HCT116 (cell line): ENCODE measurements at regions not wholly inside any gene's neighbourhood (a gene's known extent, or its start where the extent isn't known, plus 50 kb on each side); places are given as distances from the start of the nearest gene placed in this dataset.

Experiments
- ATAC-seq: fragments of 200-7000 bp; cut with Tn5 transposase; 2 replicates; pipeline ENCODE4 v1.9.1; 2020; ENCODE audit warnings: mild to moderate bottlenecking, moderate library complexity
- BruUV-seq: library from RNA; stranded (reverse); fragments of 400-500 nt; replicated peaks from 2 replicates; lab custom pipeline; 2021; lab: Mats Ljungman, UMichigan
- CTCF ChIA-PET: fragments of 300-600 bp; sonication (Branson Sonifier 250); formaldehyde crosslinking; loops from one replicate; lab custom pipeline; 2021; ENCODE audit warnings: antibody characterized with exemption; lab: Charles Lee
- POLR2A ChIA-PET: fragments of 300-600, 350-600 bp; sonication (Branson Sonifier 250); formaldehyde crosslinking; loops from one replicate; lab custom pipeline; 2021; ENCODE audit warnings: antibody characterized with exemption; lab: Charles Lee
- RAD21 ChIA-PET, 2 experiments: fragments of 300-600 bp; sonication (Branson Sonifier 250); formaldehyde crosslinking; loops; one replicate each; lab custom pipeline; 2023; ENCODE audit warnings: low total read pairs in 2 of 2; ENCODE audit not compliant: uncharacterized antibody in 2 of 2, unreplicated experiment in 2 of 2, low non-redundant PET in 1 of 2; lab: Charles Lee
- DNase-seq: peaks from one replicate; pipeline ENCODE4 v3.0.0-alpha.2; 2010; ENCODE audit warnings: low read depth, low spot score
- H2AFZ ChIP-seq: fragments of 200-600 bp; shearing (Covaris generic), sonication (generic); 2 replicates; pipeline ENCODE4 v1.6.1; 2017; ENCODE audit warnings: low read depth, mixed run types, mixed read lengths, antibody characterized with exemption, low read length; ENCODE audit not compliant: poor library complexity, severe bottlenecking
- H3K27ac ChIP-seq: 2 replicates; pipeline ENCODE4 v1.5.1; 2012; ENCODE audit warnings: low read depth, low read length
- H3K27me3 ChIP-seq: fragments of 200-600 bp; sonication (generic); 2 replicates; pipeline ENCODE4 v1.6.1; 2016; ENCODE audit warnings: mixed run types, low read length, mixed read lengths; ENCODE audit not compliant: insufficient read depth
- H3K36me3 ChIP-seq, 2 experiments: fragments of 200-500 bp in 1 of 2; fragments of 200-600 bp in 1 of 2; sonication (Bioruptor generic) in 1 of 2; sonication (generic) in 1 of 2; 2 replicates each; pipeline versions ENCODE4 v1.5.1 to v1.6.1; 2014 to 2016; ENCODE audit warnings: low read length in 2 of 2, inconsistent platforms in 1 of 2, mixed read lengths in 1 of 2, mixed run types in 1 of 2; ENCODE audit not compliant: insufficient read depth in 2 of 2, control insufficient read depth in 1 of 2
- H3K4me1 ChIP-seq, 2 experiments: fragments of 200-600 bp in 1 of 2; sonication (generic) in 1 of 2; 2 replicates each; pipeline versions ENCODE4 v1.5.1 to v1.6.1; 2012 to 2017; ENCODE audit warnings: low read length in 2 of 2, inconsistent platforms in 1 of 2, mild to moderate bottlenecking in 1 of 2, mixed read lengths in 1 of 2, mixed run types in 1 of 2, moderate library complexity in 1 of 2; ENCODE audit not compliant: insufficient read depth in 2 of 2, control insufficient read depth in 1 of 2
- H3K4me2 ChIP-seq: fragments of 200-600 bp; sonication (generic); 2 replicates; pipeline ENCODE4 v1.6.1; 2017; ENCODE audit warnings: mixed run types, low read length, mixed read lengths
- H3K4me3 ChIP-seq, 2 experiments: fragments of 200-600 bp in 1 of 2; sonication (generic) in 1 of 2; replicated peaks in 1 of 2; 2 replicates each; pipeline ENCODE4 v1.5.1; 2011 to 2016; ENCODE audit warnings: low read length in 2 of 2, control low read depth in 1 of 2, low read depth in 1 of 2, mild to moderate bottlenecking in 1 of 2, mixed read lengths in 1 of 2, mixed run types in 1 of 2
- H3K79me2 ChIP-seq: fragments of 200-600 bp; sonication (generic); 2 replicates; pipeline ENCODE4 v1.6.1; 2017; ENCODE audit warnings: mild to moderate bottlenecking, mixed run types, low read length, moderate library complexity, mixed read lengths; ENCODE audit not compliant: insufficient read depth
- H3K9ac ChIP-seq: fragments of 200-600 bp; sonication (generic); 2 replicates; pipeline ENCODE4 v1.6.1; 2016; ENCODE audit warnings: low read length, mixed read lengths
- H3K9me2 ChIP-seq: fragments of 200-600 bp; sonication (generic), shearing (Covaris generic); 2 replicates; pipeline ENCODE4 v1.6.1; 2017; ENCODE audit warnings: mixed run types, mild to moderate bottlenecking, moderate library complexity; ENCODE audit not compliant: insufficient read depth
- H3K9me3 ChIP-seq, 2 experiments: fragments of 200-500 bp in 1 of 2; fragments of 200-600 bp in 1 of 2; sonication (Bioruptor generic) in 1 of 2; sonication (generic) in 1 of 2; 2 replicates each; pipeline ENCODE4 v1.6.1; 2014 to 2017; ENCODE audit warnings: low read length in 2 of 2, mixed read lengths in 2 of 2, inconsistent platforms in 1 of 2, low read depth in 1 of 2, mild to moderate bottlenecking in 1 of 2, mixed run types in 1 of 2, moderate library complexity in 1 of 2; ENCODE audit not compliant: control insufficient read depth in 1 of 2, insufficient read depth in 1 of 2
- H4K20me1 ChIP-seq: fragments of 200-600 bp; sonication (generic), shearing (Covaris generic); 2 replicates; pipeline ENCODE4 v1.6.1; 2017; ENCODE audit warnings: mixed run types, mild to moderate bottlenecking, moderate library complexity; ENCODE audit not compliant: insufficient read depth
- CBX3 ChIP-seq: IDR thresholded peaks from 2 replicates; pipeline ENCODE4 v1.6.1; 2012; ENCODE audit warnings: low read depth
- CEBPB ChIP-seq: IDR thresholded peaks from 2 replicates; pipeline ENCODE4 v1.6.1; 2012; ENCODE audit warnings: low read depth
- CTCF ChIP-seq, 3 experiments: fragments of 200-600 bp in 1 of 3; sonication (generic) in 1 of 3; IDR thresholded peaks in 2 of 3; conservative IDR thresholded peaks in 1 of 3; 2 replicates each; pipeline ENCODE4 v1.5.1; 2012 to 2017; ENCODE audit warnings: low read depth in 2 of 3, low read length in 2 of 3, antibody characterized with exemption in 1 of 3, borderline replicate concordance in 1 of 3, control low read depth in 1 of 3, mild to moderate bottlenecking in 1 of 3, mixed read lengths in 1 of 3, mixed run types in 1 of 3, moderate library complexity in 1 of 3; ENCODE audit not compliant: insufficient read depth in 1 of 3
- EGR1 ChIP-seq: IDR thresholded peaks from 2 replicates; pipeline ENCODE4 v1.6.1; 2012; ENCODE audit warnings: low read depth
- ELF1 ChIP-seq: IDR thresholded peaks from 2 replicates; pipeline ENCODE4 v1.6.1; 2012; ENCODE audit warnings: low read depth, borderline replicate concordance
- EZH2 ChIP-seq: fragments of 200-600 bp; sonication (generic); IDR thresholded peaks from 2 replicates; pipeline ENCODE4 v1.6.1; 2017; ENCODE audit warnings: antibody characterized with exemption, mixed run types
- EZH2phosphoT487 ChIP-seq: fragments of 200-600 bp; IDR thresholded peaks from 2 replicates; pipeline ENCODE4 v1.6.1; 2018; ENCODE audit warnings: antibody characterized with exemption, borderline replicate concordance
- FOSL1 ChIP-seq: IDR thresholded peaks from 2 replicates; pipeline ENCODE4 v1.6.1; 2012; ENCODE audit warnings: low read depth
- POLR2AphosphoS5 ChIP-seq: IDR thresholded peaks from 2 replicates; pipeline ENCODE4 v1.6.1; 2011; ENCODE audit warnings: mild to moderate bottlenecking, low read depth, low read length, moderate library complexity
- RAD21 ChIP-seq: IDR thresholded peaks from 2 replicates; pipeline ENCODE4 v1.6.1; 2012; ENCODE audit warnings: low read depth, mild to moderate bottlenecking
- SIN3A ChIP-seq: IDR thresholded peaks from 2 replicates; pipeline ENCODE4 v1.6.1; 2012; ENCODE audit warnings: low read depth
- SP1 ChIP-seq: IDR thresholded peaks from 2 replicates; pipeline ENCODE4 v1.6.1; 2012; ENCODE audit warnings: low read depth
- SRF ChIP-seq: IDR thresholded peaks from 2 replicates; pipeline ENCODE4 v1.6.1; 2012; ENCODE audit warnings: low read depth
- TCF7L2 ChIP-seq: IDR thresholded peaks from 2 replicates; pipeline ENCODE4 v1.7.0; 2011; ENCODE audit warnings: borderline replicate concordance, inconsistent platforms; ENCODE audit not compliant: insufficient read depth, insufficient read length; ENCODE audit errors: extremely low read depth
- ZBTB33 ChIP-seq: IDR thresholded peaks from 2 replicates; pipeline ENCODE4 v1.6.1; 2011; ENCODE audit warnings: mild to moderate bottlenecking, low read length, moderate library complexity; ENCODE audit not compliant: insufficient replicate concordance; ENCODE audit errors: extremely low read depth
- ZFX ChIP-seq: fragments of 450-650 bp; IDR thresholded peaks from 2 replicates; pipeline ENCODE4 v1.6.1; 2017
- ZNF274 ChIP-seq: fragments of 200-500 bp; sonication (Bioruptor generic); IDR thresholded peaks from 2 replicates; pipeline ENCODE4 v1.6.1; 2014; ENCODE audit warnings: mild to moderate bottlenecking, low read depth, low read length, inconsistent platforms
- intact Hi-C: fragments of 100-400 bp; cut with micrococcal nuclease; formaldehyde crosslinking; loops from 2 replicates; pipeline ENCODE4 v1.10.0; 2022

GRCh38 chr5:117551236-117551635, 976.6 kb upstream of the SEMA6A start:
- H3K4me3 ChIP-seq = no peak overlapping the region
- H4K20me1 ChIP-seq = no peaks in the 10 kb centered on the region
- ChIA-PET CTCF (no interaction called here), POLR2A (no interaction called here), RAD21 (no interaction called here)
- H3K27ac ChIP-seq = no peak overlapping the region
- H3K4me2 ChIP-seq = no peak overlapping the region
- H3K9ac ChIP-seq = no peak overlapping the region
- intact Hi-C loops = no loop called here
- ATAC-seq = no peak
- H3K9me3 ChIP-seq = no peaks in the 10 kb centered on the region
- no peak overlapping the region for H2AFZ ChIP-seq
- no peaks in the 10 kb centered on the region for H3K9me2 ChIP-seq
- no peaks in the 10 kb centered on the region for H3K79me2 ChIP-seq
- BruUV-seq = no TSS peak
- no peaks in the 10 kb centered on the region; a peak in 1 of 4 replicates for H3K4me1 ChIP-seq
- no peak for TF ChIP-seq CBX3
- no peak for TF ChIP-seq ZNF274
- no peak for TF ChIP-seq TCF7L2
- H3K36me3 ChIP-seq = no peaks in the 10 kb centered on the region
- no peaks in the 10 kb centered on the region for H3K27me3 ChIP-seq
- no peak for DNase-seq

GRCh38 chr5:117547192-117547591, 972.6 kb upstream of the SEMA6A start:
- no peaks in the 10 kb centered on the region for H3K27me3 ChIP-seq
- no TSS peak for BruUV-seq
- ChIA-PET CTCF (no interaction called here), RAD21 (no interaction called here), POLR2A (no interaction called here)
- no peaks in the 10 kb centered on the region for H3K9me3 ChIP-seq
- DNase-seq (no peak), ATAC-seq (no peak)
- no peak overlapping the region for H3K9ac ChIP-seq
- no peaks in the 10 kb centered on the region for H3K36me3 ChIP-seq
- no peaks in the 10 kb centered on the region for H3K9me2 ChIP-seq
- TF ChIP-seq CEBPB (no peak), FOSL1 (no peak), EZH2phosphoT487 (no peak), TCF7L2 (no peak), CTCF (IDR thresholded peaks at IDR 0.05 in 2 of 3, conservative IDR thresholded peaks at IDR 0.05 in 1 of 3; ENCODE audit: borderline replicate concordance in 1 of 3, insufficient read depth in 1 of 3, low read depth in 2 of 3, low read length in 2 of 3) (no peak), SRF (no peak), CBX3 (no peak), SP1 (no peak), POLR2AphosphoS5 (no peak), ZBTB33 (no peak), ELF1 (no peak), SIN3A (no peak), RAD21 (no peak), ZFX (no peak), EZH2 (no peak), EGR1 (no peak), ZNF274 (no peak)
- H3K79me2 ChIP-seq = no peaks in the 10 kb centered on the region
- no peak overlapping the region for H3K27ac ChIP-seq
- H2AFZ ChIP-seq = no peak overlapping the region
- H4K20me1 ChIP-seq = no peaks in the 10 kb centered on the region
- no peak overlapping the region for H3K4me3 ChIP-seq
- no peaks in the 10 kb centered on the region; a peak in 1 of 4 replicates for H3K4me1 ChIP-seq
- intact Hi-C loops = no loop called here
- H3K4me2 ChIP-seq = no peak overlapping the region
